Endodermal cell (in vitro differentiated cells): ENCODE measurements at regions not wholly inside any gene's neighbourhood (a gene's known extent, or its start where the extent isn't known, plus 50 kb on each side); places are given as distances from the start of the nearest gene placed in this dataset.

Experiments
- DNase-seq: peaks from one replicate; pipeline ENCODE4 v3.0.0-alpha.2; 2017
- H3K27ac ChIP-seq: 2 replicates; pipeline ENCODE4 v1.5.1; 2013; ENCODE audit warnings: mild to moderate bottlenecking, low read depth, low read length, moderate library complexity
- H3K27me3 ChIP-seq: 2 replicates; pipeline ENCODE4 v1.6.1; 2013; ENCODE audit warnings: mild to moderate bottlenecking, low read length, moderate library complexity; ENCODE audit not compliant: insufficient read depth, control insufficient read depth, poor library complexity, severe bottlenecking
- H3K36me3 ChIP-seq: 2 replicates; pipeline ENCODE4 v1.7.0; 2013; ENCODE audit warnings: mild to moderate bottlenecking, low read length, moderate library complexity; ENCODE audit not compliant: control insufficient read depth, insufficient read depth
- H3K4me1 ChIP-seq: one replicate; pipeline ENCODE4 v1.7.0; 2013; ENCODE audit warnings: low read length; ENCODE audit not compliant: control insufficient read depth, insufficient read depth
- H3K4me3 ChIP-seq: 2 replicates; pipeline ENCODE4 v1.5.1; 2013; ENCODE audit warnings: mild to moderate bottlenecking, low read length, moderate library complexity
- H3K9ac ChIP-seq: 2 replicates; pipeline ENCODE4 v1.6.1; 2013; ENCODE audit warnings: mild to moderate bottlenecking, low read length, moderate library complexity; ENCODE audit not compliant: poor library complexity, severe bottlenecking; ENCODE audit errors: extremely low read depth
- H3K9me3 ChIP-seq: 2 replicates; pipeline ENCODE4 v1.6.1; 2013; ENCODE audit warnings: mild to moderate bottlenecking, low read length, moderate library complexity; ENCODE audit not compliant: control insufficient read depth
- H3K27ac Mint-ChIP-seq: 2 replicates; pipeline ENCODE4 v1.8.0; 2020; ENCODE audit warnings: mixed read lengths
- H3K27me3 Mint-ChIP-seq: 2 replicates; pipeline ENCODE4 v1.8.0; 2021; ENCODE audit warnings: mild to moderate bottlenecking, mixed read lengths; ENCODE audit not compliant: insufficient read depth
- H3K36me3 Mint-ChIP-seq: 2 replicates; pipeline ENCODE4 v1.8.0; 2020; ENCODE audit warnings: low read depth, mixed read lengths
- H3K4me1 Mint-ChIP-seq: 2 replicates; pipeline ENCODE4 v1.8.0; 2020; ENCODE audit warnings: mixed read lengths
- H3K4me3 Mint-ChIP-seq: 2 replicates; pipeline ENCODE4 v1.8.0; 2020; ENCODE audit warnings: mild to moderate bottlenecking, moderate library complexity, mixed read lengths
- H3K9me3 Mint-ChIP-seq: 2 replicates; pipeline ENCODE4 v1.8.0; 2020; ENCODE audit warnings: mild to moderate bottlenecking, mixed read lengths
- CTCF ChIP-seq: fragments of 200-600 bp; sonication (generic); conservative IDR thresholded peaks from 2 replicates; pipeline ENCODE4 v1.5.0; 2021; ENCODE audit warnings: antibody characterized with exemption, mild to moderate bottlenecking
- WGBS, 2 experiments: methylation state at CpG; one replicate each; pipeline versions ENCODE4 v1.1.5 to v1.1.7; 2013; ENCODE audit warnings: missing lambda C conversion rate in 2 of 2, mixed read lengths in 1 of 2; ENCODE audit not compliant: insufficient coverage in 1 of 2, insufficient read length in 1 of 2; 5-methylcytosine and 5-hydroxymethylcytosine counted together

DNA sequence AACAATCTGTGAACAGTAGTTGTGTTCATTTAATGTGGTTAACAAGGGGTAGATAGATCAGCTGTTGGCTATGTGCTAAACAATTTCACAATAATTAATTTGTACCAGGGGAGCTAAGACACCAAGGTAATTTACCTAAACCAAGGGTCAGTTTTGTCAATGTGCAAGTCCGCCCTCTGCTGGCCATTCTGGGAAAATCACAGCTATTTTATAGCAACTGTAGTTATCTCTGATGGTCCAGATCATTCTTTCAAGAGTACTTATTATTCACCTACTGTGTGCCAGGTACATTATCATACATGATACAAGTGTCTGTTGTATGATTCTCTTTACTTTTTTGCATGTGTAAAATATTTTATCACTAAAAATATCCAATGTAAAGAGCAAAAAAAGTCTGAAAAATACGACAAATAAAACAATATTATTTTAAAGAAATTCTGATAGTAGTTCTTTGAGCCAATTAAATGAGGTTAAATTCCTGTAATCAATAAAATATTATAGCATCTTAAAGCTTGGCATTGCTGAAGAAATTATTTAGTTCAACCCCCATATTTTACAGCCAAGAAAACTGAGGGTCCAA, 312.3 kb upstream of the FAM78B start:
- peak; percentile 90 for TF ChIP-seq CTCF
- no peak overlapping the region for H3K9ac ChIP-seq
- WGBS, 2 experiments = 0% methylated on average over 1 of the region's 2 CpGs
- no peak overlapping the region for H3K4me3 Mint-ChIP-seq
- H3K4me1 ChIP-seq = peaks cover 7% of the 10 kb centered on the region
- no peaks in the 10 kb centered on the region for H3K9me3 ChIP-seq
- peaks cover 19% of the 10 kb centered on the region for H3K27me3 ChIP-seq
- no peak overlapping the region for H3K4me3 ChIP-seq
- H3K4me1 Mint-ChIP-seq = peaks cover 8% of the 10 kb centered on the region
- no peak overlapping the region for H3K27ac ChIP-seq
- no peak overlapping the region for H3K27ac Mint-ChIP-seq
- no peaks in the 10 kb centered on the region for H3K36me3 Mint-ChIP-seq
- H3K36me3 ChIP-seq = no peaks in the 10 kb centered on the region
- no peaks in the 10 kb centered on the region for H3K9me3 Mint-ChIP-seq
- peak; percentile 82 for DNase-seq
- H3K27me3 Mint-ChIP-seq = peaks cover 15% of the 10 kb centered on the region

DNA sequence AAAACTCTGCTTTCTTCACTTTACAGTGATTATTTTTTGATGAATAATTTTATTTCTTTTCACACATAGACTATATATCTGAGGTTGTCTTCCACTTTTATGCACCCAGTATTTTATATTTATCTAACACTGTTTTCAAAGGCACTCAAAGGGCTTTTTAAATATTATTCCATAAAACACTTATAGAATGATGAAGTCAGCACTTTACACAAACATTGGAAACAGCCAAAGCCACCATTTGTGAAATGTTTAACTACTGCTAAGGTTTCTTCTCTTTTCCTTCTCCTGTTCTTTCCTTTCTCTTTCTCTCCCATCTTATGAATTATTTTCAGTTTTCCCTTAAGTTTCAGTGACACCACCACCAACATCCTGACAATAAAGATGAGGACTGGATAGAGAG, 317.7 kb upstream of the FAM78B start:
- no peaks in the 10 kb centered on the region for H3K9me3 ChIP-seq
- Mint-ChIP-seq H3K36me3 (no peaks in the 10 kb centered on the region), H3K27ac (no peak overlapping the region), H3K4me3 (no peak overlapping the region), H3K4me1 (peaks cover 3% of the 10 kb centered on the region), H3K27me3 (peaks cover 19% of the 10 kb centered on the region), H3K9me3 (no peaks in the 10 kb centered on the region)
- no peak for TF ChIP-seq CTCF
- H3K4me1 ChIP-seq = peaks cover 3% of the 10 kb centered on the region
- H3K4me3 ChIP-seq = no peak overlapping the region
- H3K27ac ChIP-seq = no peak overlapping the region
- H3K9ac ChIP-seq = no peak overlapping the region
- H3K27me3 ChIP-seq = peaks cover 25% of the 10 kb centered on the region
- no peak for DNase-seq
- H3K36me3 ChIP-seq = no peaks in the 10 kb centered on the region

- Histone ChIP-seq H3K27ac (no peak overlapping the region), H3K4me1 (peaks cover 3% of the 10 kb centered on the region), H3K36me3 (no peaks in the 10 kb centered on the region), H3K9ac (no peak overlapping the region), H3K9me3 (no peaks in the 10 kb centered on the region), H3K4me3 (no peak overlapping the region), H3K27me3 (peaks cover 25% of the 10 kb centered on the region)
- H3K36me3 Mint-ChIP-seq = no peaks in the 10 kb centered on the region
- H3K9me3 Mint-ChIP-seq = no peaks in the 10 kb centered on the region
- DNase-seq = no peak
- TF ChIP-seq CTCF = no peak
- H3K27ac Mint-ChIP-seq = no peak overlapping the region
- 86 to 93% methylated on average over 5 to 6 of the region's 6 CpGs for WGBS, 2 experiments
- peaks cover 19% of the 10 kb centered on the region for H3K27me3 Mint-ChIP-seq
- H3K4me3 Mint-ChIP-seq = no peak overlapping the region
- peaks cover under 1% of the 10 kb centered on the region for H3K4me1 Mint-ChIP-seq
Observed at GRCh38 chr1:166484871-166485270, 318.1 kb upstream of the FAM78B start.
